Panc1 (cell line): ENCODE measurements at regions not wholly inside any gene's neighbourhood (a gene's known extent, or its start where the extent isn't known, plus 50 kb on each side); places are given as distances from the start of the nearest gene placed in this dataset.

Source experiments
- ATAC-seq: fragments of 200-7000 bp; cut with Tn5 transposase; 2 replicates; pipeline ENCODE4 v1.9.1; 2020; ENCODE audit warnings: mild to moderate bottlenecking, moderate library complexity
- BruUV-seq: library from RNA; stranded (reverse); fragments of 400-500 nt; replicated peaks from 2 replicates; lab custom pipeline; 2021; lab: Mats Ljungman, UMichigan
- CTCF ChIA-PET: fragments of 300-600 bp; sonication (Branson Sonifier 250); formaldehyde crosslinking; loops from one replicate; lab custom pipeline; 2022; ENCODE audit warnings: antibody characterized with exemption; lab: Charles Lee
- POLR2A ChIA-PET: fragments of 300-600 bp; sonication (Branson Sonifier 250); formaldehyde crosslinking; loops from one replicate; lab custom pipeline; 2022; ENCODE audit warnings: antibody characterized with exemption; lab: Charles Lee
- DNase-seq: peaks from one replicate; pipeline ENCODE4 v3.0.0-alpha.2; 2010; ENCODE audit warnings: low read depth, low spot score
- H3K27ac ChIP-seq: 2 replicates; pipeline ENCODE4 v1.5.1; 2011; ENCODE audit warnings: mild to moderate bottlenecking, low read length, inconsistent platforms
- H3K27me3 ChIP-seq: fragments of 200-500 bp; sonication (Bioruptor generic); 2 replicates; pipeline ENCODE4 v1.6.0; 2014; ENCODE audit warnings: low read length, inconsistent platforms; ENCODE audit not compliant: control insufficient read depth, insufficient read depth
- H3K36me3 ChIP-seq: fragments of 200-500 bp; sonication (Bioruptor generic); 2 replicates; pipeline ENCODE4 v1.5.1; 2014; ENCODE audit warnings: inconsistent platforms, mild to moderate bottlenecking, low read length, moderate library complexity; ENCODE audit not compliant: control insufficient read depth, insufficient read depth
- H3K4me1 ChIP-seq: 2 replicates; pipeline ENCODE4 v1.5.1; 2011; ENCODE audit warnings: inconsistent platforms, mild to moderate bottlenecking, low read length, moderate library complexity; ENCODE audit not compliant: control insufficient read depth, insufficient read depth
- H3K4me3 ChIP-seq, 2 experiments: 2 replicates each; pipeline ENCODE4 v1.5.1; 2011 to 2012; ENCODE audit warnings: low read depth in 2 of 2, low read length in 2 of 2, mild to moderate bottlenecking in 2 of 2, inconsistent platforms in 1 of 2, moderate library complexity in 1 of 2
- H3K9me3 ChIP-seq: fragments of 200-500 bp; sonication (Bioruptor generic); 2 replicates; pipeline ENCODE4 v1.5.1; 2014; ENCODE audit warnings: low read depth, mild to moderate bottlenecking, inconsistent platforms, low read length, moderate library complexity; ENCODE audit not compliant: control insufficient read depth, insufficient read depth
- CTCF ChIP-seq: fragments of 450-650 bp; IDR thresholded peaks from 2 replicates; pipeline ENCODE4 v1.5.1; 2017; ENCODE audit warnings: mild to moderate bottlenecking
- POLR2AphosphoS5 ChIP-seq: IDR thresholded peaks from 2 replicates; pipeline ENCODE4 v1.6.1; 2012; ENCODE audit warnings: mild to moderate bottlenecking, low read depth, low read length, moderate library complexity
- SIN3A ChIP-seq: IDR thresholded peaks from 2 replicates; pipeline ENCODE4 v1.6.1; 2012; ENCODE audit warnings: low read depth, mild to moderate bottlenecking, low read length, moderate library complexity, borderline replicate concordance; ENCODE audit not compliant: insufficient read depth
- TCF7L2 ChIP-seq: IDR thresholded peaks from 2 replicates; pipeline ENCODE4 v1.6.1; 2011; ENCODE audit warnings: mild to moderate bottlenecking, low read depth, low read length, inconsistent platforms
- in situ Hi-C: cut with HindIII; loops from 2 replicates; pipeline ENCODE4 v1.10.0; 2016; ENCODE audit warnings: low sequenced_read_pairs, low pct_unique_long_range_greater_than_20kb
- intact Hi-C: fragments of 100-400 bp; cut with micrococcal nuclease; formaldehyde crosslinking; loops from one replicate; pipeline ENCODE4 v1.10.0; 2022; ENCODE audit not compliant: unreplicated experiment
- TF ChIP-seq, protein P1 (sequence below), 2 experiments: IDR thresholded peaks; 2 replicates each; pipeline ENCODE4 v1.6.1; 2011 to 2012; ENCODE audit warnings: low read depth in 2 of 2, control low read depth in 1 of 2, low read length in 1 of 2, mild to moderate bottlenecking in 1 of 2, moderate library complexity in 1 of 2; ENCODE audit not compliant: insufficient read depth in 1 of 2

- Histone ChIP-seq H3K27ac (no peak overlapping the region), H3K9me3 (no peaks in the 10 kb centered on the region), H3K27me3 (peaks cover 5% of the 10 kb centered on the region; the same call in 1 of the 2 replicates), H3K4me3 (no peak overlapping the region), H3K4me1 (no peaks in the 10 kb centered on the region), H3K36me3 (no peaks in the 10 kb centered on the region)
- in situ Hi-C loops, result no loop called here
- POLR2A ChIA-PET, result no interaction called here
- no TSS peak for BruUV-seq
- no peak for TF ChIP-seq CTCF
- no peak for TF ChIP-seq TCF7L2
- DNase-seq (no peak), ATAC-seq (no peak)
- CTCF ChIA-PET, result no interaction called here
- intact Hi-C loops, result no loop called here
These were observed 381.5 kb downstream of the UQCRFS1 start for GRCh38 chr19:28831462-28831861.

DNA sequence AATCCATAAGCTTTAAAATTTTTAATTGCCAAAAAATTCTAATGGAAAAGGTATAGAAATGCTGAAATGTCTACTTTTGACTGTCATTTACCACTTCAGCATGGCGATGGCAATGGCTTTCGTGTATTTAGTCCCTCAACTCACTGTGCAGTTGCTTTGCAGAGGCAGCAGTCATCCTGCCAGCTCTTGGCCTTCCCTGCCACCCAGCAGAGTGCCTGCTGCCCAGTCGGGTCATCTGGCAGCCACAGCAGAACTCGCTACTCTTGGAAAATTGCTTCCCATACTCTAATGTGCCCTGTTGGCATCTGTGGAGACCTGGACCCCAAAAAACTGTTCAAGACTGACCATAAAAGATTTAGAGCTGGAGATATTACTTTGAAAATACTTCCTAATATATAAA lies 383.2 kb downstream of the UQCRFS1 start:
- Histone ChIP-seq H3K4me1 (no peaks in the 10 kb centered on the region), H3K4me3 (no peak overlapping the region), H3K9me3 (no peaks in the 10 kb centered on the region), H3K36me3 (no peaks in the 10 kb centered on the region), H3K27ac (no peak overlapping the region), H3K27me3 (peaks cover 2% of the 10 kb centered on the region; the same call in 1 of the 2 replicates)
- CTCF ChIA-PET, result no interaction called here
- TF ChIP-seq SIN3A (no peak), POLR2AphosphoS5 (no peak), CTCF (no peak), TCF7L2 (no peak)
- TF ChIP-seq, protein P1, sequence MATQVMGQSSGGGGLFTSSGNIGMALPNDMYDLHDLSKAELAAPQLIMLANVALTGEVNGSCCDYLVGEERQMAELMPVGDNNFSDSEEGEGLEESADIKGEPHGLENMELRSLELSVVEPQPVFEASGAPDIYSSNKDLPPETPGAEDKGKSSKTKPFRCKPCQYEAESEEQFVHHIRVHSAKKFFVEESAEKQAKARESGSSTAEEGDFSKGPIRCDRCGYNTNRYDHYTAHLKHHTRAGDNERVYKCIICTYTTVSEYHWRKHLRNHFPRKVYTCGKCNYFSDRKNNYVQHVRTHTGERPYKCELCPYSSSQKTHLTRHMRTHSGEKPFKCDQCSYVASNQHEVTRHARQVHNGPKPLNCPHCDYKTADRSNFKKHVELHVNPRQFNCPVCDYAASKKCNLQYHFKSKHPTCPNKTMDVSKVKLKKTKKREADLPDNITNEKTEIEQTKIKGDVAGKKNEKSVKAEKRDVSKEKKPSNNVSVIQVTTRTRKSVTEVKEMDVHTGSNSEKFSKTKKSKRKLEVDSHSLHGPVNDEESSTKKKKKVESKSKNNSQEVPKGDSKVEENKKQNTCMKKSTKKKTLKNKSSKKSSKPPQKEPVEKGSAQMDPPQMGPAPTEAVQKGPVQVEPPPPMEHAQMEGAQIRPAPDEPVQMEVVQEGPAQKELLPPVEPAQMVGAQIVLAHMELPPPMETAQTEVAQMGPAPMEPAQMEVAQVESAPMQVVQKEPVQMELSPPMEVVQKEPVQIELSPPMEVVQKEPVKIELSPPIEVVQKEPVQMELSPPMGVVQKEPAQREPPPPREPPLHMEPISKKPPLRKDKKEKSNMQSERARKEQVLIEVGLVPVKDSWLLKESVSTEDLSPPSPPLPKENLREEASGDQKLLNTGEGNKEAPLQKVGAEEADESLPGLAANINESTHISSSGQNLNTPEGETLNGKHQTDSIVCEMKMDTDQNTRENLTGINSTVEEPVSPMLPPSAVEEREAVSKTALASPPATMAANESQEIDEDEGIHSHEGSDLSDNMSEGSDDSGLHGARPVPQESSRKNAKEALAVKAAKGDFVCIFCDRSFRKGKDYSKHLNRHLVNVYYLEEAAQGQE (IDR thresholded peaks at IDR 0.05; ENCODE audit: insufficient read depth in 1 of 2, low read depth in 2 of 2, low read length in 1 of 2), result no peak
- ATAC-seq (no peak), DNase-seq (no peak)
- in situ Hi-C loops, result no loop called here
- intact Hi-C loops, result no loop called here
- POLR2A ChIA-PET, result no interaction called here
- no TSS peak for BruUV-seq
